Endothelial cell of umbilical vein (primary cell): ENCODE measurements at regions not wholly inside any gene's neighbourhood (a gene's known extent, or its start where the extent isn't known, plus 50 kb on each side); places are given as distances from the start of the nearest gene placed in this dataset.

ENCODE experiments used
- BruUV-seq: library from RNA; stranded (reverse); fragments of 400-500 nt; replicated peaks from 2 replicates; lab custom pipeline; 2021; lab: Mats Ljungman, UMichigan
- CTCF ChIA-PET: fragments of 300-600, 350-600 bp; sonication (Branson Sonifier 250); formaldehyde crosslinking; loops from one replicate; lab custom pipeline; 2021; ENCODE audit warnings: antibody characterized with exemption, inconsistent platforms; lab: Charles Lee
- POLR2A ChIA-PET: fragments of 300-600, 350-600 bp; sonication (Branson Sonifier 250); formaldehyde crosslinking; loops from one replicate; lab custom pipeline; 2021; ENCODE audit warnings: antibody characterized with exemption, inconsistent platforms; lab: Charles Lee
- DNase-seq: peaks from one replicate; pipeline ENCODE4 v3.0.0-alpha.2; 2011; ENCODE audit warnings: low read depth, low spot score
- FAIRE-seq: peaks from 2 replicates; lab custom pipeline; 2011; peaks lifted over from hg19 to GRCh38; lab: Jason Lieb, UNC
- H2AFZ ChIP-seq: 2 replicates; pipeline ENCODE4 v1.6.0; 2012; ENCODE audit warnings: low read depth, low read length, control low read depth, inconsistent platforms
- H3K27ac ChIP-seq: 2 replicates; pipeline ENCODE4 v1.5.1; 2011; ENCODE audit warnings: low read depth, mild to moderate bottlenecking, control low read depth, low read length, moderate library complexity; ENCODE audit not compliant: insufficient read depth
- H3K27me3 ChIP-seq, 2 experiments: 2 replicates each; pipeline versions ENCODE4 v1.6.0 to v1.6.1; 2011; ENCODE audit warnings: low read length in 2 of 2, mixed read lengths in 1 of 2; ENCODE audit not compliant: control insufficient read depth in 2 of 2, insufficient read depth in 2 of 2
- H3K36me3 ChIP-seq, 2 experiments: 2 replicates in 1 of 2; 3 replicates in 1 of 2; pipeline ENCODE4 v1.5.1; 2011; ENCODE audit warnings: low read length in 2 of 2, mild to moderate bottlenecking in 1 of 2, moderate library complexity in 1 of 2; ENCODE audit not compliant: control insufficient read depth in 2 of 2, insufficient read depth in 2 of 2; ENCODE audit errors: extremely low read depth in 1 of 2
- H3K4me1 ChIP-seq: 3 replicates; pipeline ENCODE4 v1.5.1; 2011; ENCODE audit warnings: mild to moderate bottlenecking, low read length; ENCODE audit not compliant: control insufficient read depth, insufficient read depth; ENCODE audit errors: extremely low read depth
- H3K4me2 ChIP-seq: 2 replicates; pipeline ENCODE4 v1.6.1; 2011; ENCODE audit warnings: low read length, control low read depth, mixed read lengths; ENCODE audit not compliant: insufficient read depth
- H3K4me3 ChIP-seq, 3 experiments: fragments of 200-600 bp in 1 of 3; sonication (generic), shearing (Covaris generic) in 1 of 3; replicated peaks in 1 of 3; 2 replicates each; pipeline ENCODE4 v1.5.1; 2011 to 2016; ENCODE audit warnings: control low read depth in 3 of 3, low read length in 3 of 3, mild to moderate bottlenecking in 2 of 3, inconsistent platforms in 1 of 3, low read depth in 1 of 3, moderate library complexity in 1 of 3; ENCODE audit not compliant: insufficient read depth in 1 of 3
- H3K79me2 ChIP-seq: 2 replicates; pipeline ENCODE4 v1.6.0; 2012; ENCODE audit warnings: low read length, inconsistent platforms; ENCODE audit not compliant: control insufficient read depth, insufficient read depth
- H3K9ac ChIP-seq: replicated peaks from 2 replicates; pipeline ENCODE3; 2011; ENCODE audit warnings: low read length, control low read depth; ENCODE audit not compliant: insufficient read depth; ENCODE audit errors: extremely low read depth
- H3K9me1 ChIP-seq: replicated peaks from 3 replicates; pipeline ENCODE4 v1.6.0; 2011; ENCODE audit warnings: mild to moderate bottlenecking, low read length; ENCODE audit not compliant: control insufficient read depth, insufficient read depth; ENCODE audit errors: extremely low read depth
- H3K9me3 ChIP-seq: replicated peaks from 2 replicates; pipeline ENCODE4 v1.5.1; 2012; ENCODE audit warnings: low read length, inconsistent platforms; ENCODE audit not compliant: control insufficient read depth, insufficient read depth
- H4K20me1 ChIP-seq: replicated peaks from 2 replicates; pipeline ENCODE3; 2011; ENCODE audit warnings: mild to moderate bottlenecking, low read length; ENCODE audit not compliant: control insufficient read depth, insufficient read depth; ENCODE audit errors: extremely low read depth
- EZH2 ChIP-seq: IDR thresholded peaks from 2 replicates; pipeline ENCODE4 v1.6.1; 2012; ENCODE audit warnings: borderline replicate concordance, low read depth, mild to moderate bottlenecking, moderate library complexity, low read length, inconsistent platforms; ENCODE audit not compliant: severe bottlenecking
- FOS ChIP-seq: IDR thresholded peaks from 2 replicates; pipeline ENCODE4 v1.6.1; 2011; ENCODE audit warnings: mild to moderate bottlenecking, low read length, moderate library complexity, borderline replicate concordance; ENCODE audit not compliant: insufficient read depth
- GATA2 ChIP-seq: IDR thresholded peaks from 2 replicates; pipeline ENCODE4 v1.7.0; 2011; ENCODE audit warnings: low read depth, mild to moderate bottlenecking, moderate library complexity, mixed read lengths, low read length; ENCODE audit not compliant: insufficient read length, insufficient read depth
- JUN ChIP-seq: IDR thresholded peaks from 2 replicates; pipeline ENCODE4 v1.6.1; 2011; ENCODE audit warnings: borderline replicate concordance, low read depth; ENCODE audit not compliant: insufficient read length, insufficient read depth
- MAX ChIP-seq: IDR thresholded peaks from 2 replicates; pipeline ENCODE4 v1.6.1; 2011; ENCODE audit not compliant: insufficient read depth, insufficient read length
- MYC ChIP-seq: IDR thresholded peaks from one replicate; pipeline ENCODE4 v1.6.1; 2011; ENCODE audit warnings: mild to moderate bottlenecking, low read depth, low read length
- POLR2A ChIP-seq: IDR thresholded peaks from 2 replicates; pipeline ENCODE4 v1.6.1; 2012; ENCODE audit warnings: low read depth, mild to moderate bottlenecking, control low read depth, low read length
- POLR2AphosphoS5 ChIP-seq: IDR thresholded peaks from 2 replicates; pipeline ENCODE4 v1.6.1; 2012; ENCODE audit warnings: low read depth, mild to moderate bottlenecking, control low read depth, low read length, moderate library complexity; ENCODE audit not compliant: insufficient read depth
- dilution Hi-C: fragments of 300-500 bp; cut with MboI; formaldehyde crosslinking; loops from one replicate; pipeline ENCODE4 v1.15.0; 2019; ENCODE audit warnings: low sequenced_read_pairs; ENCODE audit not compliant: extremely low pct_ligation_motif_present
- intact Hi-C: fragments of 100-400 bp; cut with micrococcal nuclease; formaldehyde crosslinking; loops from one replicate; pipeline ENCODE4 v1.10.0; 2022
- TF ChIP-seq, protein P1 (sequence below), 2 donors: IDR thresholded peaks; 1 replicate in 1 of 2; 2 replicates in 1 of 2; pipeline ENCODE4 v1.5.1; 2011; ENCODE audit warnings: low read length in 2 of 2, mild to moderate bottlenecking in 2 of 2, moderate library complexity in 2 of 2, control low read depth in 1 of 2, inconsistent platforms in 1 of 2, low read depth in 1 of 2; ENCODE audit not compliant: insufficient read depth in 1 of 2; ENCODE audit errors: extremely low read depth in 1 of 2

DNA sequence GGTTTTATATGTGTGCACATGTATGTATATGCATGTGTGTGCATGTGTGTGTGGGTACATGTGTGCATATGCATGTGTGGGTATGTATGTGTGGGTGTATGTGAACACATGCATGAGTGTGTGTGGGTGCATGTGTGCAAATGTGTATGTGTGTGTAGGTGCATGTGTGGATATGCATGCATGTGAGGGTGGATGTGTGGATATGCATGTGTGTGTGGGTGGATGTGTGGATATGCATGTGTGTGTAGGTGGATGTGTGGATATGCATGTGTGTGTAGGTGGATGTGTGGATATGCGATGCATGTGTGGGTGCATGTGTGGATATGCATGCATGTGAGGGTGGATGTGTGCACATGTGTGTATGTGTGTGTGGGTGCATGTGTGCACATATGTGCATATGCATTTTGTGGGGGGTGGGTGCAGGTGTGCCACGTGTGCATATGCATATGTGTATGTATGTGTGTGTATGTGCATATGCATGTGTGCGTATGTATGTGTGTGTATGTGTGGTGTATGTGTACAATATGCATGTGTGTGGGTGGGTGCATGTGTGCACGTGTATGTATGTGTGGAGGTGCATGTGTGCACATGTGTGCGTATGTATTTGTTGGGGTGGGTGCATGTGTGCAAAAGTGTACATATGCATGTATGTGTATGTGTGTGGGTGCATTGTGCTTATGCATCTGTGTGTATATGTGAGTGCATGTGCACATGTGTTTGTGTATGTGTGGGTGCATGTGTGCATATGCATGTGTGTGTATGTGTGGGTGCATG, 144.2 kb downstream of the GAS1 start:
- Histone ChIP-seq H3K27me3 (no peaks in the 10 kb centered on the region), H3K4me3 (no peak overlapping the region), H3K9me1 (no peaks in the 10 kb centered on the region), H3K27ac (no peak overlapping the region), H3K79me2 (no peaks in the 10 kb centered on the region), H3K9ac (no peak overlapping the region), H3K36me3 (no peaks in the 10 kb centered on the region), H2AFZ (no peak overlapping the region), H3K4me1 (no peaks in the 10 kb centered on the region), H3K9me3 (peaks cover 2% of the 10 kb centered on the region), H4K20me1 (no peaks in the 10 kb centered on the region), H3K4me2 (no peak overlapping the region)
- BruUV-seq, result no TSS peak
- ChIA-PET CTCF (no interaction called here), POLR2A (no interaction called here)
- no peak for DNase-seq
- FAIRE-seq, result no peak
- no peak for TF ChIP-seq MYC
- TF ChIP-seq EZH2, result no peak
- no peak for TF ChIP-seq POLR2A
- no peak for TF ChIP-seq POLR2AphosphoS5
- TF ChIP-seq, protein P1, sequence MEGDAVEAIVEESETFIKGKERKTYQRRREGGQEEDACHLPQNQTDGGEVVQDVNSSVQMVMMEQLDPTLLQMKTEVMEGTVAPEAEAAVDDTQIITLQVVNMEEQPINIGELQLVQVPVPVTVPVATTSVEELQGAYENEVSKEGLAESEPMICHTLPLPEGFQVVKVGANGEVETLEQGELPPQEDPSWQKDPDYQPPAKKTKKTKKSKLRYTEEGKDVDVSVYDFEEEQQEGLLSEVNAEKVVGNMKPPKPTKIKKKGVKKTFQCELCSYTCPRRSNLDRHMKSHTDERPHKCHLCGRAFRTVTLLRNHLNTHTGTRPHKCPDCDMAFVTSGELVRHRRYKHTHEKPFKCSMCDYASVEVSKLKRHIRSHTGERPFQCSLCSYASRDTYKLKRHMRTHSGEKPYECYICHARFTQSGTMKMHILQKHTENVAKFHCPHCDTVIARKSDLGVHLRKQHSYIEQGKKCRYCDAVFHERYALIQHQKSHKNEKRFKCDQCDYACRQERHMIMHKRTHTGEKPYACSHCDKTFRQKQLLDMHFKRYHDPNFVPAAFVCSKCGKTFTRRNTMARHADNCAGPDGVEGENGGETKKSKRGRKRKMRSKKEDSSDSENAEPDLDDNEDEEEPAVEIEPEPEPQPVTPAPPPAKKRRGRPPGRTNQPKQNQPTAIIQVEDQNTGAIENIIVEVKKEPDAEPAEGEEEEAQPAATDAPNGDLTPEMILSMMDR (IDR thresholded peaks at IDR 0.05; ENCODE audit: extremely low read depth in 1 of 2, insufficient read depth in 1 of 2, low read depth in 1 of 2, low read length in 2 of 2), result no peak
- no peak for TF ChIP-seq MAX
- TF ChIP-seq FOS, result no peak
- TF ChIP-seq JUN, result no peak
- no peak for TF ChIP-seq GATA2
- dilution Hi-C loops (no loop called here), intact Hi-C loops (no loop called here)
